MV-4-11 (cell line): ENCODE measurements at regions not wholly inside any gene's neighbourhood (a gene's known extent, or its start where the extent isn't known, plus 50 kb on each side); places are given as distances from the start of the nearest gene placed in this dataset.
"Not testable (repeated sequence)": the region's sequence is repeated elsewhere in the genome, so short reads cannot be mapped to it uniquely, and the experiment has no call there.

Experiments used
- DNase-seq: peaks from one replicate; lab custom pipeline; 2025; lab: John Stamatoyannopoulos, UW

- DNase-seq = no peak
These were observed 201.3 kb downstream of the ALG10 start for GRCh38 chr12:34223640-34224039.

GRCh38 chr12:34226044-34226443 lies 203.7 kb downstream of the ALG10 start:
- DNase-seq = not testable (repeated sequence)

- not testable (repeated sequence) for DNase-seq
These were observed 205.8 kb downstream of the ALG10 start for GRCh38 chr12:34228046-34228445.

- not testable (repeated sequence) for DNase-seq
These were observed 206.7 kb downstream of the ALG10 start for GRCh38 chr12:34229033-34229432.

GRCh38 chr12:34233618-34234017 lies 211.3 kb downstream of the ALG10 start:
- no peak for DNase-seq

GRCh38 chr12:34236073-34236472 lies 213.8 kb downstream of the ALG10 start:
- no peak for DNase-seq

- DNase-seq = no peak
These were observed 222.3 kb downstream of the ALG10 start for GRCh38 chr12:34244608-34245007.

GRCh38 chr12:34249271-34249670 lies 227.0 kb downstream of the ALG10 start:
- no peak for DNase-seq

- not testable (repeated sequence) for DNase-seq
These were observed 229.6 kb downstream of the ALG10 start for GRCh38 chr12:34251879-34252278.

GRCh38 chr12:34253674-34254073 lies 231.4 kb downstream of the ALG10 start:
- no peak for DNase-seq

- DNase-seq = no peak
These were observed 234.8 kb downstream of the ALG10 start for GRCh38 chr12:34257093-34257492.

GRCh38 chr12:34262140-34262539 lies 239.8 kb downstream of the ALG10 start:
- not testable (repeated sequence) for DNase-seq

- no peak for DNase-seq
These were observed 241.8 kb downstream of the ALG10 start for GRCh38 chr12:34264110-34264509.

GRCh38 chr12:34273703-34274102 lies 251.4 kb downstream of the ALG10 start:
- not testable (repeated sequence) for DNase-seq

GRCh38 chr12:34275129-34275528 lies 252.8 kb downstream of the ALG10 start:
- DNase-seq = no peak

- DNase-seq = no peak
These were observed 264.2 kb downstream of the ALG10 start for GRCh38 chr12:34286483-34286882.

GRCh38 chr12:34286934-34287333 lies 264.6 kb downstream of the ALG10 start:
- no peak for DNase-seq

- no peak for DNase-seq
These were observed 265.1 kb downstream of the ALG10 start for GRCh38 chr12:34287437-34287836.

- no peak for DNase-seq
These were observed 266.0 kb downstream of the ALG10 start for GRCh38 chr12:34287986-34288962.

- DNase-seq = no peak
These were observed 266.7 kb downstream of the ALG10 start for GRCh38 chr12:34288963-34289345.

GRCh38 chr12:34289431-34290380 lies 267.4 kb downstream of the ALG10 start:
- DNase-seq = no peak

GRCh38 chr12:34290381-34290995 lies 268.2 kb downstream of the ALG10 start:
- DNase-seq = no peak
